Endothelial cell of umbilical vein (primary cell): ENCODE measurements at regions not wholly inside any gene's neighbourhood (a gene's known extent, or its start where the extent isn't known, plus 50 kb on each side); places are given as distances from the start of the nearest gene placed in this dataset.

ENCODE experiments used
- BruUV-seq: library from RNA; stranded (reverse); fragments of 400-500 nt; replicated peaks from 2 replicates; lab custom pipeline; 2021; lab: Mats Ljungman, UMichigan
- CTCF ChIA-PET: fragments of 300-600, 350-600 bp; sonication (Branson Sonifier 250); formaldehyde crosslinking; loops from one replicate; lab custom pipeline; 2021; ENCODE audit warnings: antibody characterized with exemption, inconsistent platforms; lab: Charles Lee
- POLR2A ChIA-PET: fragments of 300-600, 350-600 bp; sonication (Branson Sonifier 250); formaldehyde crosslinking; loops from one replicate; lab custom pipeline; 2021; ENCODE audit warnings: antibody characterized with exemption, inconsistent platforms; lab: Charles Lee
- DNase-seq: peaks from one replicate; pipeline ENCODE4 v3.0.0-alpha.2; 2011; ENCODE audit warnings: low read depth, low spot score
- FAIRE-seq: peaks from 2 replicates; lab custom pipeline; 2011; peaks lifted over from hg19 to GRCh38; lab: Jason Lieb, UNC
- H2AFZ ChIP-seq: 2 replicates; pipeline ENCODE4 v1.6.0; 2012; ENCODE audit warnings: low read depth, low read length, control low read depth, inconsistent platforms
- H3K27ac ChIP-seq: 2 replicates; pipeline ENCODE4 v1.5.1; 2011; ENCODE audit warnings: low read depth, mild to moderate bottlenecking, control low read depth, low read length, moderate library complexity; ENCODE audit not compliant: insufficient read depth
- H3K27me3 ChIP-seq, 2 experiments: 2 replicates each; pipeline versions ENCODE4 v1.6.0 to v1.6.1; 2011; ENCODE audit warnings: low read length in 2 of 2, mixed read lengths in 1 of 2; ENCODE audit not compliant: control insufficient read depth in 2 of 2, insufficient read depth in 2 of 2
- H3K36me3 ChIP-seq, 2 experiments: 2 replicates in 1 of 2; 3 replicates in 1 of 2; pipeline ENCODE4 v1.5.1; 2011; ENCODE audit warnings: low read length in 2 of 2, mild to moderate bottlenecking in 1 of 2, moderate library complexity in 1 of 2; ENCODE audit not compliant: control insufficient read depth in 2 of 2, insufficient read depth in 2 of 2; ENCODE audit errors: extremely low read depth in 1 of 2
- H3K4me1 ChIP-seq: 3 replicates; pipeline ENCODE4 v1.5.1; 2011; ENCODE audit warnings: mild to moderate bottlenecking, low read length; ENCODE audit not compliant: control insufficient read depth, insufficient read depth; ENCODE audit errors: extremely low read depth
- H3K4me2 ChIP-seq: 2 replicates; pipeline ENCODE4 v1.6.1; 2011; ENCODE audit warnings: low read length, control low read depth, mixed read lengths; ENCODE audit not compliant: insufficient read depth
- H3K4me3 ChIP-seq, 3 experiments: fragments of 200-600 bp in 1 of 3; sonication (generic), shearing (Covaris generic) in 1 of 3; replicated peaks in 1 of 3; 2 replicates each; pipeline ENCODE4 v1.5.1; 2011 to 2016; ENCODE audit warnings: control low read depth in 3 of 3, low read length in 3 of 3, mild to moderate bottlenecking in 2 of 3, inconsistent platforms in 1 of 3, low read depth in 1 of 3, moderate library complexity in 1 of 3; ENCODE audit not compliant: insufficient read depth in 1 of 3
- H3K79me2 ChIP-seq: 2 replicates; pipeline ENCODE4 v1.6.0; 2012; ENCODE audit warnings: low read length, inconsistent platforms; ENCODE audit not compliant: control insufficient read depth, insufficient read depth
- H3K9ac ChIP-seq: replicated peaks from 2 replicates; pipeline ENCODE3; 2011; ENCODE audit warnings: low read length, control low read depth; ENCODE audit not compliant: insufficient read depth; ENCODE audit errors: extremely low read depth
- H3K9me1 ChIP-seq: replicated peaks from 3 replicates; pipeline ENCODE4 v1.6.0; 2011; ENCODE audit warnings: mild to moderate bottlenecking, low read length; ENCODE audit not compliant: control insufficient read depth, insufficient read depth; ENCODE audit errors: extremely low read depth
- H3K9me3 ChIP-seq: replicated peaks from 2 replicates; pipeline ENCODE4 v1.5.1; 2012; ENCODE audit warnings: low read length, inconsistent platforms; ENCODE audit not compliant: control insufficient read depth, insufficient read depth
- H4K20me1 ChIP-seq: replicated peaks from 2 replicates; pipeline ENCODE3; 2011; ENCODE audit warnings: mild to moderate bottlenecking, low read length; ENCODE audit not compliant: control insufficient read depth, insufficient read depth; ENCODE audit errors: extremely low read depth
- CTCF ChIP-seq, 2 donors: IDR thresholded peaks; 1 replicate in 1 of 2; 2 replicates in 1 of 2; pipeline ENCODE4 v1.5.1; 2011; ENCODE audit warnings: low read length in 2 of 2, mild to moderate bottlenecking in 2 of 2, moderate library complexity in 2 of 2, control low read depth in 1 of 2, inconsistent platforms in 1 of 2, low read depth in 1 of 2; ENCODE audit not compliant: insufficient read depth in 1 of 2; ENCODE audit errors: extremely low read depth in 1 of 2
- GATA2 ChIP-seq: IDR thresholded peaks from 2 replicates; pipeline ENCODE4 v1.7.0; 2011; ENCODE audit warnings: low read depth, mild to moderate bottlenecking, moderate library complexity, mixed read lengths, low read length; ENCODE audit not compliant: insufficient read length, insufficient read depth
- MAX ChIP-seq: IDR thresholded peaks from 2 replicates; pipeline ENCODE4 v1.6.1; 2011; ENCODE audit not compliant: insufficient read depth, insufficient read length
- MYC ChIP-seq: IDR thresholded peaks from one replicate; pipeline ENCODE4 v1.6.1; 2011; ENCODE audit warnings: mild to moderate bottlenecking, low read depth, low read length
- POLR2A ChIP-seq: IDR thresholded peaks from 2 replicates; pipeline ENCODE4 v1.6.1; 2012; ENCODE audit warnings: low read depth, mild to moderate bottlenecking, control low read depth, low read length
- POLR2AphosphoS5 ChIP-seq: IDR thresholded peaks from 2 replicates; pipeline ENCODE4 v1.6.1; 2012; ENCODE audit warnings: low read depth, mild to moderate bottlenecking, control low read depth, low read length, moderate library complexity; ENCODE audit not compliant: insufficient read depth
- dilution Hi-C: fragments of 300-500 bp; cut with MboI; formaldehyde crosslinking; loops from one replicate; pipeline ENCODE4 v1.15.0; 2019; ENCODE audit warnings: low sequenced_read_pairs; ENCODE audit not compliant: extremely low pct_ligation_motif_present
- intact Hi-C: fragments of 100-400 bp; cut with micrococcal nuclease; formaldehyde crosslinking; loops from one replicate; pipeline ENCODE4 v1.10.0; 2022

GRCh38 chr17:54277868-54278267, 455.1 kb downstream of the KIF2B start:
- peaks cover 3% of the 10 kb centered on the region for H3K9me3 ChIP-seq
- H2AFZ ChIP-seq = no peak overlapping the region
- TF ChIP-seq MYC = no peak
- intact Hi-C loops = no loop called here
- H3K9me1 ChIP-seq = no peaks in the 10 kb centered on the region
- POLR2A ChIA-PET = no interaction called here
- H3K79me2 ChIP-seq = no peaks in the 10 kb centered on the region
- FAIRE-seq (no peak), DNase-seq (no peak)
- H3K27ac ChIP-seq = no peak overlapping the region
- H4K20me1 ChIP-seq = no peaks in the 10 kb centered on the region
- no TSS peak for BruUV-seq
- dilution Hi-C loops = no loop called here
- no peaks in the 10 kb centered on the region for H3K27me3 ChIP-seq
- no peaks in the 10 kb centered on the region for H3K36me3 ChIP-seq
- H3K4me3 ChIP-seq = no peak overlapping the region
- CTCF ChIA-PET = no interaction called here
- H3K9ac ChIP-seq = no peak overlapping the region
- H3K4me2 ChIP-seq = no peak overlapping the region
- no peaks in the 10 kb centered on the region for H3K4me1 ChIP-seq

- Histone ChIP-seq H3K36me3 (no peaks in the 10 kb centered on the region), H3K4me3 (no peak overlapping the region), H4K20me1 (no peaks in the 10 kb centered on the region), H3K4me2 (no peak overlapping the region), H3K9me1 (no peaks in the 10 kb centered on the region), H3K27ac (no peak overlapping the region), H3K27me3 (no peaks in the 10 kb centered on the region), H2AFZ (no peak overlapping the region), H3K4me1 (no peaks in the 10 kb centered on the region), H3K79me2 (no peaks in the 10 kb centered on the region), H3K9me3 (peaks cover 3% of the 10 kb centered on the region), H3K9ac (no peak overlapping the region)
- POLR2A ChIA-PET = no interaction called here
- no TSS peak for BruUV-seq
- TF ChIP-seq MAX (no peak), MYC (no peak), POLR2A (no peak), CTCF (IDR thresholded peaks at IDR 0.05; ENCODE audit: extremely low read depth in 1 of 2, insufficient read depth in 1 of 2, low read depth in 1 of 2, low read length in 2 of 2) (no peak), GATA2 (no peak), POLR2AphosphoS5 (no peak)
- CTCF ChIA-PET = no interaction called here
- DNase-seq = no peak
- no peak for FAIRE-seq
- intact Hi-C loops (no loop called here), dilution Hi-C loops (no loop called here)
Observed at GRCh38 chr17:54280741-54281140, 458.0 kb downstream of the KIF2B start.
